Activated naive CD8-positive, alpha-beta T cell treated with anti-CD3 and anti-CD28 coated beads, Interleukin-2, amount 10 ng/mL, durations not matched to agents 7 days and 5 days (primary cell): ENCODE measurements at regions not wholly inside any gene's neighbourhood (a gene's known extent, or its start where the extent isn't known, plus 50 kb on each side); places are given as distances from the start of the nearest gene placed in this dataset.
"Not testable (repeated sequence)": the region's sequence is repeated elsewhere in the genome, so short reads cannot be mapped to it uniquely, and the experiment has no call there.

Experiments used
- ATAC-seq: fragments of 150-1000 bp; cut with Tn5 transposase; one replicate; pipeline ENCODE4 v1.10.0; 2021; ENCODE audit warnings: low read depth, moderate library complexity
- POLR2A ChIA-PET: fragments of 350-600 bp; sonication (Branson Sonifier 250); formaldehyde crosslinking; loops from one replicate; lab custom pipeline; 2021; ENCODE audit warnings: antibody characterized with exemption; lab: Charles Lee
- DNase-seq: peaks from one replicate; pipeline ENCODE4 v3.0.0; 2021
- H3K27ac Mint-ChIP-seq: one replicate; pipeline ENCODE4 v1.8.0; 2022; ENCODE audit warnings: mild to moderate bottlenecking, mixed read lengths
- H3K27me3 Mint-ChIP-seq: one replicate; pipeline ENCODE4 v1.8.0; 2022; ENCODE audit warnings: mild to moderate bottlenecking, moderate library complexity, mixed read lengths
- H3K36me3 Mint-ChIP-seq: one replicate; pipeline ENCODE4 v1.8.0; 2021; ENCODE audit warnings: mild to moderate bottlenecking, mixed read lengths
- H3K4me1 Mint-ChIP-seq: one replicate; pipeline ENCODE4 v1.8.0; 2021; ENCODE audit warnings: mixed read lengths
- H3K4me3 Mint-ChIP-seq: one replicate; pipeline ENCODE4 v1.8.0; 2022; ENCODE audit warnings: mild to moderate bottlenecking, moderate library complexity, mixed read lengths
- H3K9me3 Mint-ChIP-seq: one replicate; pipeline ENCODE4 v1.8.0; 2021; ENCODE audit warnings: mixed read lengths

DNA sequence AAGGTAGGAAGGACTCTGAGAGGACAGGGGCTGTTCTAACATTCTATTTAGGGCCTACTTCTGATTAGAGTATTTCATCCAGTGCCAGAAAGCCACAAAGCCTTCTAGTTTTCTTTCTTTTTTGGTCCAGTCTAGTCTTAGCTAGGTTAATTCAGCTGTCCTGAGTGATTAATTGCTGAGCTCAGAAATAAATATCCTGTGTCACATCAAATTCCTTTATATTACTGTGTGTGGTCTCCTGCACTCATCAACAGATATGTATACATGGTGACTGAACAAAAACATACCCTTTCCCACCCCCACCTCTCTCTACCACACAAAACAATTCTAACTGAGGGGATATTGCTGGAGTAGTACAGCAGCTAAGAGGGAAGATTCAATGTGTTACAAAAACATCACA lies 601.5 kb upstream of the NRSN1 start:
- Mint-ChIP-seq H3K4me3 (no peak overlapping the region), H3K27ac (no peak overlapping the region), H3K36me3 (no peaks in the 10 kb centered on the region), H3K9me3 (no peaks in the 10 kb centered on the region), H3K4me1 (no peaks in the 10 kb centered on the region), H3K27me3 (peaks cover 3% of the 10 kb centered on the region)
- ATAC-seq (no peak), DNase-seq (no peak)
- POLR2A ChIA-PET: no interaction called here

- H3K36me3 Mint-ChIP-seq: no peaks in the 10 kb centered on the region
- H3K9me3 Mint-ChIP-seq: no peaks in the 10 kb centered on the region
- no peak overlapping the region for H3K27ac Mint-ChIP-seq
- ATAC-seq: no peak
- peaks cover 2% of the 10 kb centered on the region for H3K4me1 Mint-ChIP-seq
- peaks cover under 1% of the 10 kb centered on the region for H3K27me3 Mint-ChIP-seq
- no peak overlapping the region for H3K4me3 Mint-ChIP-seq
- no peak for DNase-seq
- POLR2A ChIA-PET: no interaction called here
These were observed 599.5 kb upstream of the NRSN1 start for GRCh38 chr6:23526526-23526925.

GRCh38 chr6:23529902-23530301 lies 596.1 kb upstream of the NRSN1 start:
- Mint-ChIP-seq H3K4me3 (no peak overlapping the region), H3K4me1 (peaks cover 2% of the 10 kb centered on the region), H3K27me3 (no peaks in the 10 kb centered on the region), H3K27ac (no peak overlapping the region), H3K9me3 (no peaks in the 10 kb centered on the region), H3K36me3 (no peaks in the 10 kb centered on the region)
- no peak for DNase-seq
- POLR2A ChIA-PET: no interaction called here
- no peak for ATAC-seq

- H3K9me3 Mint-ChIP-seq: no peaks in the 10 kb centered on the region
- H3K36me3 Mint-ChIP-seq: no peaks in the 10 kb centered on the region
- ATAC-seq (no peak), DNase-seq (no peak)
- no peak overlapping the region for H3K4me3 Mint-ChIP-seq
- H3K4me1 Mint-ChIP-seq: peaks cover 2% of the 10 kb centered on the region
- no peak overlapping the region for H3K27ac Mint-ChIP-seq
- no peaks in the 10 kb centered on the region for H3K27me3 Mint-ChIP-seq
- POLR2A ChIA-PET: no interaction called here
These were observed 594.3 kb upstream of the NRSN1 start for GRCh38 chr6:23531666-23532065.

- POLR2A ChIA-PET: no interaction called here
- no peaks in the 10 kb centered on the region for H3K9me3 Mint-ChIP-seq
- H3K4me3 Mint-ChIP-seq: no peak overlapping the region
- no peaks in the 10 kb centered on the region for H3K27me3 Mint-ChIP-seq
- no peak overlapping the region for H3K27ac Mint-ChIP-seq
- DNase-seq (no peak), ATAC-seq (no peak)
- peaks cover 2% of the 10 kb centered on the region for H3K4me1 Mint-ChIP-seq
- H3K36me3 Mint-ChIP-seq: no peaks in the 10 kb centered on the region
These were observed 593.8 kb upstream of the NRSN1 start for GRCh38 chr6:23532227-23532626.

- Mint-ChIP-seq H3K36me3 (no peaks in the 10 kb centered on the region), H3K27me3 (no peaks in the 10 kb centered on the region), H3K27ac (no peak overlapping the region), H3K4me1 (peaks cover 2% of the 10 kb centered on the region), H3K4me3 (no peak overlapping the region), H3K9me3 (no peaks in the 10 kb centered on the region)
- no peak for DNase-seq
- no peak for ATAC-seq
- POLR2A ChIA-PET: no interaction called here
These were observed 592.7 kb upstream of the NRSN1 start for GRCh38 chr6:23533311-23533710.

DNA sequence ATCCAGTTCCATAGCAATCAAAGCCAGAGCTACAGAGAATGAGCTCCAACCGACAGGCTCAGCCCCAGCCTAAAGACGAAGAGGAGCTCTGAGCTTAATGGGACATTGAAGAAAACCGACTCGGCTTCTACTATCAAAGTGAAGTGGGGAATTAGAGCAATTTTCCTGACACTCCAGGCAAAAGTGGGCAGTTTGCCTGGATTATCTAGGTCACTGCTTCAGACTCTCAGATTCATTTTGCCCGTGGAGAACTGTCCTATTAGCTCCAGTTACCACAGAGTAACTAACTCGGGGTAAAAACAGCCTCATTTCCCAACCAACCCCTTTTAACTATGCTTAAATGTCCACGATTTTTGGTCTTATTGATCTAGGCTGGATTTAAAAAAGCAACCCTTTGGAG lies 592.1 kb upstream of the NRSN1 start:
- no peak for ATAC-seq

DNA sequence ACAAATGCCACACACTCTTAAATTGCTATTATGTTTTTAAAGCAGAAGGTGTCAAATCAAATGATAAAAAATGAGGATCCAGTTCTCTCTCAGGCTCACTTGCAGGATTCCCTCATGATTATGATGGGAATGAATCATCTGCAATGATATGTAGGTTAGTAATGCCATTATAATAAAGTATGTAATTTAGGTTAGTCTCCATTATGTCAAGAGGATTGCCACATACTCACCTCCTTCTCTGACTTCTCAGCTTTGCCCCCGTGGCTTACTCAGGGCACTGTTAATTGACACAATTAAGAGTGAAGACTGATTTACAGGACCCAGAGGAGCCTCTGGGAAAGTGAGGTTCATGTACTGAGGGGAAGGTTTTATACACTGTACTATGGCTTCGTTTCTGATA lies 591.7 kb upstream of the NRSN1 start:
- Mint-ChIP-seq H3K36me3 (no peaks in the 10 kb centered on the region), H3K4me3 (no peak overlapping the region), H3K4me1 (peaks cover 2% of the 10 kb centered on the region), H3K27me3 (no peaks in the 10 kb centered on the region), H3K27ac (no peak overlapping the region), H3K9me3 (no peaks in the 10 kb centered on the region)
- no peak for DNase-seq
- POLR2A ChIA-PET: no interaction called here
- ATAC-seq: no peak

More for the DNA sequence above, 592.1 kb upstream of the NRSN1 start:
- no peak for DNase-seq
- no peak overlapping the region for H3K4me3 Mint-ChIP-seq
- no peaks in the 10 kb centered on the region for H3K9me3 Mint-ChIP-seq
- peaks cover 2% of the 10 kb centered on the region for H3K4me1 Mint-ChIP-seq
- POLR2A ChIA-PET: no interaction called here
- no peaks in the 10 kb centered on the region for H3K36me3 Mint-ChIP-seq
- H3K27me3 Mint-ChIP-seq: no peaks in the 10 kb centered on the region
- H3K27ac Mint-ChIP-seq: no peak overlapping the region

DNA sequence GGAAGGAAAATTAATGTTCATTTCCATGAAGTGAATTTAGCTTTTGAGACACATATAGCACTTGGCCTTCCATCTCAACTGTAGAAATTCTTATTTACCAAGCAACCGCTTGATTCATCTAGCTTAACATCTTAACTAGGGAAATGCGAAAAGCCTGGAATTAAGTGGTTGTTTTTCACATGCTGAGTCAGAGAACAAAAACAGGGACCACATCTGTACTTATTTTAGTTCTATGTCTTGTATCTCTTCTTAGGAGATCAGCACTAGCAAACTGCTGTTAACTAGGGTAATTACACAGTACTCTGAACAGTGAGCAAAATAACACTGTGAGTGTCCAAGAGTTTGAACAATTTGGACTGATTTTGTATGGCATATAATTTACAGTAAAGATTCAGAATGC lies 590.9 kb upstream of the NRSN1 start:
- H3K9me3 Mint-ChIP-seq: no peaks in the 10 kb centered on the region
- ATAC-seq: no peak
- H3K27ac Mint-ChIP-seq: no peak overlapping the region

GRCh38 chr6:23537828-23538227 lies 588.2 kb upstream of the NRSN1 start:
- POLR2A ChIA-PET: no interaction called here
- no peaks in the 10 kb centered on the region for H3K27me3 Mint-ChIP-seq
- ATAC-seq: no peak

More for the DNA sequence above, 590.9 kb upstream of the NRSN1 start:
- Mint-ChIP-seq H3K4me3 (no peak overlapping the region), H3K36me3 (no peaks in the 10 kb centered on the region), H3K4me1 (no peaks in the 10 kb centered on the region), H3K27me3 (no peaks in the 10 kb centered on the region)
- no peak for DNase-seq
- POLR2A ChIA-PET: no interaction called here

GRCh38 chr6:23547851-23548250 lies 578.2 kb upstream of the NRSN1 start:
- Mint-ChIP-seq H3K27me3 (no peaks in the 10 kb centered on the region), H3K9me3 (no peaks in the 10 kb centered on the region)
- ATAC-seq: no peak

More at GRCh38 chr6:23537828-23538227, 588.2 kb upstream of the NRSN1 start:
- Mint-ChIP-seq H3K4me1 (no peaks in the 10 kb centered on the region), H3K27ac (no peak overlapping the region), H3K36me3 (no peaks in the 10 kb centered on the region), H3K4me3 (no peak overlapping the region), H3K9me3 (peaks cover 1% of the 10 kb centered on the region)
- DNase-seq: no peak

DNA sequence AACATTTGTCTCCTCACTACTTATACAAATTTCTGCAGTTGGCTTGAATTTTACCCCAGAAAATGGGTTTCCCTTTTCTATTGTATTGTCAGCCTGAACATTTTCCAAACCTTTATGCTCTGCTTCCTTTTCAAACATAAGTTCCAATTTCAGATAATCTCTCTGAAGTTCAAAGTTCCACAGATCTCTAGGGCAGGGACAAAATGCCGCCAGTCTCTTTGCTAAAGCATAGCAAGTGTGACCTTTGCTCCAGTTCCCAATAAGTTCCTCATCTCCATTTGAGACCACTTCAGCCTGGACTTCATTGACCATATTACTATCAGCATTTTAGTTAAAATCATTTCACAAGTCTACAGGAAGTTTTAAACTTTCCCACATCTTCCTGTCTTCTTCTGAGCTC lies 571.1 kb upstream of the NRSN1 start:
- not testable (repeated sequence) for H3K27ac Mint-ChIP-seq

More at GRCh38 chr6:23547851-23548250, 578.2 kb upstream of the NRSN1 start:
- Mint-ChIP-seq H3K27ac (no peak overlapping the region), H3K4me1 (no peaks in the 10 kb centered on the region), H3K4me3 (no peak overlapping the region), H3K36me3 (no peaks in the 10 kb centered on the region)
- DNase-seq: no peak
- POLR2A ChIA-PET: no interaction called here

DNA sequence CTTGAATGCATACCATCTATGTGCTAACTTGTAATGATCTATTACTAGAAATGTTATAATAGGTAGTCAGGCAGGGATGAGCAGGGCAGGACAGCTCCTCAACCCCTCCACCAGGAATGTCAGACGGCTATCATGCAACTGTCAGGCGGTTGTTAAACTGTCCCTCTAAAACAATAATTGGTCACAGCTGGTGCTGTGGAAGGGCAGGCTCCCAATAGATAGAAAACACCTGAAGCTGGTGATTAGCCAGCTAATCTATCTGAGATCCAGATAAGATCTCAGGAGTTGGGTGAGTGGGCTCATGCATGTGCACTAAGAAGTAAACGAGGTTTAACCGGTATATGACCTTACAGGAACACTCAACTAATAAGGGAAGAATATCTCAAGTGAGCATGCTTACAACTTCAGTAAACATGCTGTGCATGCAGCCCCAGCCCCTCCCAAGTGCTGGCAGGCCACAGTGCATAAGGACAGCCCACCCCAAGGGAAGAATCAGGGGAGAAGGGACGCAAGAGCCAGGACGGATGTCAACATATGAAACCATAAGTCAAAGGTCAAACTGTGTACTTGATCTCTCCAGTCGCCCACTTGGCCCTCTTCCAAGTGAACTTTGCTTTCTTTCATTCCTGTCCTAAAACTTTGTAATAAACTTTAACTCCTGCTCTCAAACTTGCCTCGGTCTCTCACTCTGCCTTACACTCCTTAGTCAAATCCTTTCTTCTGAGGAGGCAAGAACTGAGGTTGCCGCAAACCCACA lies 566.2 kb upstream of the NRSN1 start:
- Mint-ChIP-seq H3K27me3 (no peaks in the 10 kb centered on the region), H3K4me3 (no peak overlapping the region), H3K9me3 (peaks cover 9% of the 10 kb centered on the region), H3K4me1 (no peaks in the 10 kb centered on the region), H3K36me3 (no peaks in the 10 kb centered on the region), H3K27ac (no peak overlapping the region)
- DNase-seq: no peak
- ATAC-seq: no peak
- POLR2A ChIA-PET: no interaction called here

More for the DNA sequence above, 571.1 kb upstream of the NRSN1 start:
- H3K4me1 Mint-ChIP-seq, DNase-seq, POLR2A ChIA-PET, H3K36me3 Mint-ChIP-seq, H3K9me3 Mint-ChIP-seq, H3K27me3 Mint-ChIP-seq, H3K4me3 Mint-ChIP-seq, ATAC-seq: not testable (repeated sequence)

- Mint-ChIP-seq H3K27ac (no peak overlapping the region), H3K27me3 (no peaks in the 10 kb centered on the region), H3K9me3 (peaks cover 8% of the 10 kb centered on the region), H3K4me3 (no peak overlapping the region), H3K36me3 (no peaks in the 10 kb centered on the region), H3K4me1 (no peaks in the 10 kb centered on the region)
- ATAC-seq (no peak), DNase-seq (no peak)
- POLR2A ChIA-PET: no interaction called here
These were observed 564.3 kb upstream of the NRSN1 start for GRCh38 chr6:23561732-23562131.
